ENCODE measurements at regions not wholly inside any gene's neighbourhood (a gene's known extent, or its start where the extent isn't known, plus 50 kb on each side); places are given as distances from the start of the nearest gene placed in this dataset.

GRCh38 chr16:51538707-51539498 lies 387.8 kb upstream of the SALL1 start:
- H3K79me2 ChIP-seq (replicated peaks; ENCODE audit: insufficient read depth): no peaks in the 10 kb centered on the region
- H4K20me1 ChIP-seq (replicated peaks; ENCODE audit: insufficient read depth): no peaks in the 10 kb centered on the region
- no peaks in the 10 kb centered on the region for H3K9me3 Mint-ChIP-seq
- DNase-seq (ENCODE audit: low spot score) (no peak), ATAC-seq (peak; percentile 51)
- H3K27ac ChIP-seq (ENCODE audit: low read depth): peak overlapping the region; percentile 59; the same call in 1 of the 2 replicates
- no peak for TF ChIP-seq ZNF114 (CRISPR knock-in tag; IDR thresholded peaks at IDR 0.05)
- TF ChIP-seq POLR2AphosphoS5 (IDR thresholded peaks at IDR 0.05; ENCODE audit: low read depth): no peak
- no peak for TF ChIP-seq CREB1 (CRISPR knock-in tag; IDR thresholded peaks at IDR 0.05; ENCODE audit: low read depth)
- TF ChIP-seq EZH2phosphoT487 (IDR thresholded peaks at IDR 0.05; ENCODE audit: unreplicated experiment): no peak
- no peak for TF ChIP-seq EZH2 (IDR thresholded peaks at IDR 0.05; ENCODE audit: low read depth, unreplicated experiment)
- TF ChIP-seq STAT1 (IDR thresholded peaks at IDR 0.05; ENCODE audit: unreplicated experiment): no peak
- no peak for TF ChIP-seq ZNF331 (CRISPR knock-in tag; IDR thresholded peaks at IDR 0.05; ENCODE audit: low read depth)
- TF ChIP-seq REST (IDR thresholded peaks at IDR 0.05; ENCODE audit: unreplicated experiment): no peak
- TF ChIP-seq NANOG (IDR thresholded peaks at IDR 0.05; ENCODE audit: borderline replicate concordance): no peak
- no peak for TF ChIP-seq JUNB (IDR thresholded peaks at IDR 0.05; ENCODE audit: unreplicated experiment)
- TF ChIP-seq ZNF462 (CRISPR knock-in tag; IDR thresholded peaks at IDR 0.05): no peak
- no peak for TF ChIP-seq ETS1 (IDR thresholded peaks at IDR 0.05)
- no peaks in the 10 kb centered on the region for H3F3A ChIP-seq (replicated peaks; ENCODE audit: low read depth)
- no peaks in the 10 kb centered on the region for H3K9me2 ChIP-seq (ENCODE audit: insufficient read depth)
- H3K4me3 Mint-ChIP-seq: no peak overlapping the region; the same call in 2 of the 3 replicates
- H3K36me3 Mint-ChIP-seq (ENCODE audit: low read depth): no peaks in the 10 kb centered on the region
- 0 out of 2 replicates have a peak overlapping the region, but pooled peaks have one; percentile 19 for H3K4me2 ChIP-seq
- no peak overlapping the region for H3K4me3 ChIP-seq
- H2AFZ ChIP-seq: peak overlapping the region; percentile 93
- peaks cover 13% of the 10 kb centered on the region for H3K27me3 Mint-ChIP-seq (ENCODE audit: insufficient read depth, low read depth, poor library complexity)
- H3K27ac Mint-ChIP-seq: peak overlapping the region; percentile 64
- H3K4me1 ChIP-seq (ENCODE audit: insufficient read depth): peaks cover 41% of the 10 kb centered on the region
- peaks cover 44% of the 10 kb centered on the region for H3K4me1 Mint-ChIP-seq
- H3K36me3 ChIP-seq (ENCODE audit: insufficient read depth): no peaks in the 10 kb centered on the region
- H3K27me3 ChIP-seq (ENCODE audit: insufficient read depth): no peaks in the 10 kb centered on the region
